LNCAP (cell line): ENCODE measurements at regions not wholly inside any gene's neighbourhood (a gene's known extent, or its start where the extent isn't known, plus 50 kb on each side); places are given as distances from the start of the nearest gene placed in this dataset.

Source experiments
- TF ChIP-seq, protein P1 (sequence below): fragments of 450-650 bp; IDR thresholded peaks from 2 replicates; pipeline ENCODE4 v1.5.1; 2017; ENCODE audit warnings: mild to moderate bottlenecking

- TF ChIP-seq, protein P1, sequence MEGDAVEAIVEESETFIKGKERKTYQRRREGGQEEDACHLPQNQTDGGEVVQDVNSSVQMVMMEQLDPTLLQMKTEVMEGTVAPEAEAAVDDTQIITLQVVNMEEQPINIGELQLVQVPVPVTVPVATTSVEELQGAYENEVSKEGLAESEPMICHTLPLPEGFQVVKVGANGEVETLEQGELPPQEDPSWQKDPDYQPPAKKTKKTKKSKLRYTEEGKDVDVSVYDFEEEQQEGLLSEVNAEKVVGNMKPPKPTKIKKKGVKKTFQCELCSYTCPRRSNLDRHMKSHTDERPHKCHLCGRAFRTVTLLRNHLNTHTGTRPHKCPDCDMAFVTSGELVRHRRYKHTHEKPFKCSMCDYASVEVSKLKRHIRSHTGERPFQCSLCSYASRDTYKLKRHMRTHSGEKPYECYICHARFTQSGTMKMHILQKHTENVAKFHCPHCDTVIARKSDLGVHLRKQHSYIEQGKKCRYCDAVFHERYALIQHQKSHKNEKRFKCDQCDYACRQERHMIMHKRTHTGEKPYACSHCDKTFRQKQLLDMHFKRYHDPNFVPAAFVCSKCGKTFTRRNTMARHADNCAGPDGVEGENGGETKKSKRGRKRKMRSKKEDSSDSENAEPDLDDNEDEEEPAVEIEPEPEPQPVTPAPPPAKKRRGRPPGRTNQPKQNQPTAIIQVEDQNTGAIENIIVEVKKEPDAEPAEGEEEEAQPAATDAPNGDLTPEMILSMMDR, result no peak
Observed at GRCh38 chr1:29743264-29743663, 506.9 kb downstream of the PTPRU start.

DNA sequence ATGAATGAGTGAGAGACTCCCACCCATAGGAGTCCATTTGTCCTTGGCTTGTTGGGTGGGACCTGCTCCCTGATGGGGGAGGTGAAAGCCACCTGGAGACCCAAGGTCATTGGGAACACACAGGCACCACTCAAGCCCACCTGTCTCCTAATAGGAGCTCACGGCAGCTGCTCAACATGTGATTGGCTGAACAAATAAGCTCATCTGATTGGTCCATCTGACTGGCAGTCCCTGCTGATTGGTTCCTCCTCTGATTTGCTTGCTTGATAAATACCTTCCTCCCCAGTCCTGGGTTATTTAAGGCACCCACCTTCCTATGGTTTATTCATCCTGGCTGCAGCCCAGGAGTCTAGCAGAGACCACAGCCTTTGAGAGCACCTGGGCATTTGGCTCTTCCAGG lies 502.9 kb downstream of the PTPRU start:
- TF ChIP-seq, protein P1, result no peak

GRCh38 chr1:29736582-29737188 lies 500.4 kb downstream of the PTPRU start:
- TF ChIP-seq, protein P1, result no peak

DNA sequence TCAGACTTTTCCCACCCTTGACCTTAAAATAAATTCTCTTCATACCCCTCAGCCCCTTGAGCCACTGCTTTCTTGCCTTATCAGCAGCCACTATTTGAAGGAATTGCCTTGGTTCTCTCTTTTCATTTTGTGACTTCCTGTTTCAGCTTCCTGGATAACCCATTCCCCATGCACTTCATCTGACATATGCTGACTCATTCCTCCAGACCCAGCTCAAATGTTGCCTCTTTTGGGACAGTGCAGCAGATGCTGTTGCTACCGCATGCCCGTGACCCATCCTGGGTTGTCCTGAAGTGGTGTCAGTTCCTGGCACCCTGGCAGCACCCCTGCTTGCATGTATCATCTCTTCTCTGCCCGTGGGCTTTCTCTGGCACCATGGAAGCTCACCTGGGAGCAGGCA lies 496.1 kb downstream of the PTPRU start:
- TF ChIP-seq, protein P1, result no peak

DNA sequence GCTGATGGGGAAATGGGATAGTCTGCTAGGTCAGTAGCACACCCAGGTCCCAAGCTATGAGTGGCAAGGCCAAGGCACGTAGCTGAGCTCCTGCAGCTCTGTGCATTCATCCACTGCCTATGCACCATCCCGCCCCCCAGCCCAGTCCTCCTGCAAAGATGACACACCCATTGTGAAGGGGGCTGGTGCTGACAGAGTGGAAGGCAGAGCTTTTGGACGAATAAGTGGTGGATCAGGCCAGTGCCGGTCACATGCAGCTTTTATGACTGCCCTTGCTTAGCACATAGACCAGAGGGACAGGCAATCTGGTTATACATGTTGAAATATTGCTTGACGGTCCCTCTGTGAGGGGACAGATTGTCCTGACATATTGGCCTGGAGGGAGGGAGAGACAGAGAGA lies 494.3 kb downstream of the PTPRU start:
- TF ChIP-seq, protein P1, result no peak

DNA sequence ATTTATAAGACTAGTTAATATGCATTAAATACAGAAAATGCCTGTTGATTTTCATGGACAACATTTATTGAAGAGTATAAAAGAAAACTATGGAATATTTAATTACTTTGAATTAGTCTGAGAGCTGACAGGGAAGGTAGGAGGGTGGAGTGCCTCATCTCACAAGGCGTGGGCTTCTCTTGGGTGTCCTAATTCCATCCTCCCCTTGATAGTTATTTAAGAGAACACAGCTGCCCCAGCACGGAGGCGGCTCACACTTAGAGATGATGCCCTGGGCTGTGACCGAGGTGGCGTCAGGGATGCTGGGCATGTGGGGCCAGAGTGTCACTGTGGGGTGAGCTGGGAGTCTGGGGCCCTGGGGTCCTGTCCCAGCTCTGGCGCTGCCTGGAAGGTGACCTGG lies 493.0 kb downstream of the PTPRU start:
- TF ChIP-seq, protein P1, result no peak

- TF ChIP-seq, protein P1, result no peak
Observed at GRCh38 chr1:29728703-29729102, 492.4 kb downstream of the PTPRU start.

DNA sequence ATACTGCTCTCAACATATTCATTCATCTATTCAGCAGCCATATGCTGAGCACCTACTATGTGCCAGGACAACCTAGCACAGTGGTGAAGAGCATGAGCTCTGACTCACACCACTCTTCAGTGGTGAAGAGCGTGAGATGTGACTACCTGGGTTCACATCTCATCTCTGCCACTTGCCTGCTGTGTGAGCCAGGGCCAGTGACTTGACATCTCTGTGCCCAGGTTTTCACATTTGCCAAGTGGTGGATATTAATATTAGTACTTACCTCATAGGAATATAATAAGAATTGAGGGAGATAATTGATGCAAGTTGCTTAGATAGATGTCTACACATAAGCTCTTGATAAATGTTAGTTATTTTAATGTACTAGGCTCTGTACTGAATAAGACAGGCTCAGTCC lies 488.9 kb downstream of the PTPRU start:
- TF ChIP-seq, protein P1, result no peak
